B cell (primary cell): ENCODE measurements at regions not wholly inside any gene's neighbourhood (a gene's known extent, or its start where the extent isn't known, plus 50 kb on each side); places are given as distances from the start of the nearest gene placed in this dataset.

Experiments
- ATAC-seq: fragments of 200-7000 bp; cut with Tn5 transposase; one replicate; pipeline ENCODE4 v1.10.0; 2021; ENCODE audit warnings: low read depth, mild to moderate bottlenecking, moderate number of reproducible peaks, moderate library complexity
- CTCF ChIA-PET: fragments of 350-600 bp; sonication (Branson Sonifier 250); formaldehyde crosslinking; loops from one replicate; lab custom pipeline; 2021; ENCODE audit warnings: antibody characterized with exemption, inconsistent platforms; lab: Charles Lee
- POLR2A ChIA-PET: fragments of 350-600 bp; sonication (Branson Sonifier 250); formaldehyde crosslinking; loops from one replicate; lab custom pipeline; 2021; ENCODE audit warnings: antibody characterized with exemption; lab: Charles Lee
- DNase-seq: peaks from one replicate; pipeline ENCODE4 v3.0.0; 2013
- H2AFZ ChIP-seq: 2 replicates; pipeline ENCODE4 v1.6.1; 2012; ENCODE audit warnings: mild to moderate bottlenecking, low read depth, low read length; ENCODE audit not compliant: insufficient read depth, poor library complexity, severe bottlenecking
- H3K27ac ChIP-seq, 2 donors: 1 replicate in 1 of 2; 2 replicates in 1 of 2; pipeline ENCODE4 v1.5.1; 2012 to 2013; ENCODE audit warnings: low read length in 2 of 2, mild to moderate bottlenecking in 2 of 2, moderate library complexity in 1 of 2
- H3K27me3 ChIP-seq, 4 experiments: fragments of 200-600 bp in 1 of 4; sonication (generic) in 1 of 4; replicated peaks in 1 of 4; 1 replicate in 2 of 4; 2 replicates in 2 of 4; pipeline versions ENCODE4 v1.6.1 to v1.7.0; 2013 to 2016; ENCODE audit warnings: low read length in 3 of 4, mild to moderate bottlenecking in 2 of 4, mixed read lengths in 1 of 4, moderate library complexity in 1 of 4; ENCODE audit not compliant: insufficient read depth in 4 of 4, control insufficient read depth in 3 of 4; ENCODE audit errors: control extremely low read depth in 1 of 4
- H3K36me3 ChIP-seq, 2 experiments: replicated peaks in 1 of 2; 1 replicate in 1 of 2; 2 replicates in 1 of 2; pipeline versions ENCODE4 v1.6.1 to v1.7.1; 2013; ENCODE audit warnings: low read length in 1 of 2; ENCODE audit not compliant: insufficient read depth in 2 of 2, control insufficient read depth in 1 of 2; ENCODE audit errors: control extremely low read depth in 1 of 2, extremely low read depth in 1 of 2
- H3K4me1 ChIP-seq, 2 donors: fragments of 200-600 bp in 1 of 2; sonication (generic) in 1 of 2; 1 replicate in 1 of 2; 2 replicates in 1 of 2; pipeline versions ENCODE4 v1.5.1 to v1.6.1; 2013 to 2017; ENCODE audit warnings: low read length in 2 of 2; ENCODE audit not compliant: control insufficient read depth in 2 of 2, insufficient read depth in 2 of 2
- H3K4me2 ChIP-seq: replicated peaks from 2 replicates; pipeline ENCODE3; 2012; ENCODE audit warnings: mild to moderate bottlenecking, low read depth, low read length; ENCODE audit not compliant: poor library complexity, severe bottlenecking
- H3K4me3 ChIP-seq, 5 experiments: fragments of 200-600 bp in 1 of 5; sonication (generic) in 1 of 5; 1 replicate in 3 of 5; 2 replicates in 2 of 5; pipeline versions ENCODE4 v1.5.1 to v1.7.0; 2011 to 2016; ENCODE audit warnings: low read length in 4 of 5, mild to moderate bottlenecking in 4 of 5, low read depth in 2 of 5, control low read depth in 1 of 5, moderate library complexity in 1 of 5; ENCODE audit not compliant: insufficient read depth in 1 of 5; ENCODE audit errors: control extremely low read depth in 1 of 5, extremely low read depth in 1 of 5
- H3K79me2 ChIP-seq: fragments of 200-600 bp; sonication (generic); one replicate; pipeline ENCODE4 v1.6.0; 2016; ENCODE audit warnings: low read length; ENCODE audit not compliant: control insufficient read depth, insufficient read depth
- H3K9ac ChIP-seq: fragments of 200-600 bp; sonication (generic); 2 replicates; pipeline ENCODE4 v1.6.1; 2017; ENCODE audit warnings: mild to moderate bottlenecking, low read length, moderate library complexity
- H3K9me3 ChIP-seq, 3 donors: one replicate each; pipeline versions ENCODE4 v1.6.1 to v1.7.1; 2013; ENCODE audit warnings: low read length in 2 of 3; ENCODE audit not compliant: control insufficient read depth in 2 of 3, insufficient read depth in 1 of 3; ENCODE audit errors: control extremely low read depth in 1 of 3
- H4K20me1 ChIP-seq: 2 replicates; pipeline ENCODE4 v1.6.0; 2012; ENCODE audit warnings: mild to moderate bottlenecking, low read length; ENCODE audit not compliant: insufficient read depth, control insufficient read depth, poor library complexity, severe bottlenecking
- H3K27ac Mint-ChIP-seq: one replicate; pipeline ENCODE4 v1.8.0; 2021; ENCODE audit warnings: mixed read lengths
- H3K27me3 Mint-ChIP-seq: one replicate; pipeline ENCODE4 v1.8.0; 2021; ENCODE audit warnings: mixed read lengths
- H3K4me1 Mint-ChIP-seq: one replicate; pipeline ENCODE4 v1.8.0; 2021; ENCODE audit warnings: mixed read lengths
- H3K4me3 Mint-ChIP-seq: one replicate; pipeline ENCODE4 v1.8.0; 2021; ENCODE audit warnings: mixed read lengths
- H3K9me3 Mint-ChIP-seq: one replicate; pipeline ENCODE4 v1.8.0; 2022; ENCODE audit warnings: mixed read lengths; ENCODE audit not compliant: insufficient read depth
- EZH2 ChIP-seq: IDR thresholded peaks from 2 replicates; pipeline ENCODE4 v1.6.1; 2012; ENCODE audit warnings: borderline replicate concordance, low read depth, mild to moderate bottlenecking, moderate library complexity, low read length; ENCODE audit not compliant: insufficient read depth, poor library complexity, severe bottlenecking
- WGBS: methylation state at CpG from one replicate; pipeline ENCODE4 v1.1.5; 2013; ENCODE audit warnings: missing lambda C conversion rate; ENCODE audit not compliant: insufficient coverage; 5-methylcytosine and 5-hydroxymethylcytosine counted together
- intact Hi-C: fragments of 100-400 bp; cut with micrococcal nuclease; formaldehyde crosslinking; loops from one replicate; pipeline ENCODE4 v1.10.0; 2022
- TF ChIP-seq, protein P1 (sequence below): fragments of 200-600 bp; IDR thresholded peaks from one replicate; pipeline ENCODE4 v1.8.0; 2022; ENCODE audit warnings: antibody characterized with exemption, mild to moderate bottlenecking

DNA sequence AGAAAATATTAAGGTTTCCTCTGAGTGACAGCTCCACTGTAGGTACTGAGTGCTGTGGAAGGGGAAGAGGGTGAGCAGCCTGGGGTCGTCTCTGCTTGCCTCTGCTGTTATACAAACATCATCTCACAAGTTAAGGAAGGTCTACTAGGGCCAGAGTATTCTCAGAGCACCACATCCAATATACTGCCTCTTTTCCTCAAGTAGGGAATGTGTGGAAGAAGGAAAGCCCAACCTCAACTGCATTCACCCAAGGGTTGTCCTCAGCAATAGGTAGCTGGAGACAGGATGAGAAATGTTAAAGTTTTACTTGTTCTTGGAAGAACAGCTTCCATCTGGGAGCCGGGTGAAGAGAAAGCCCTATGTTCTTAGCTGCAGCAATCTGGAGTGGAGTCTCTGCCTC lies 1062.3 kb upstream of the CDH10 start:
- intact Hi-C loops, result no loop called here
- Histone ChIP-seq H3K27me3 (no peaks in the 10 kb centered on the region), H3K36me3 (no peaks in the 10 kb centered on the region), H2AFZ (no peak overlapping the region), H3K9me3 (no peaks in the 10 kb centered on the region), H3K79me2 (no peaks in the 10 kb centered on the region), H3K27ac (no peak overlapping the region), H3K4me3 (no peak overlapping the region), H4K20me1 (no peaks in the 10 kb centered on the region), H3K4me1 (no peaks in the 10 kb centered on the region), H3K9ac (no peak overlapping the region), H3K4me2 (no peak overlapping the region)
- ATAC-seq (no peak), DNase-seq (no peak)
- TF ChIP-seq, protein P1, sequence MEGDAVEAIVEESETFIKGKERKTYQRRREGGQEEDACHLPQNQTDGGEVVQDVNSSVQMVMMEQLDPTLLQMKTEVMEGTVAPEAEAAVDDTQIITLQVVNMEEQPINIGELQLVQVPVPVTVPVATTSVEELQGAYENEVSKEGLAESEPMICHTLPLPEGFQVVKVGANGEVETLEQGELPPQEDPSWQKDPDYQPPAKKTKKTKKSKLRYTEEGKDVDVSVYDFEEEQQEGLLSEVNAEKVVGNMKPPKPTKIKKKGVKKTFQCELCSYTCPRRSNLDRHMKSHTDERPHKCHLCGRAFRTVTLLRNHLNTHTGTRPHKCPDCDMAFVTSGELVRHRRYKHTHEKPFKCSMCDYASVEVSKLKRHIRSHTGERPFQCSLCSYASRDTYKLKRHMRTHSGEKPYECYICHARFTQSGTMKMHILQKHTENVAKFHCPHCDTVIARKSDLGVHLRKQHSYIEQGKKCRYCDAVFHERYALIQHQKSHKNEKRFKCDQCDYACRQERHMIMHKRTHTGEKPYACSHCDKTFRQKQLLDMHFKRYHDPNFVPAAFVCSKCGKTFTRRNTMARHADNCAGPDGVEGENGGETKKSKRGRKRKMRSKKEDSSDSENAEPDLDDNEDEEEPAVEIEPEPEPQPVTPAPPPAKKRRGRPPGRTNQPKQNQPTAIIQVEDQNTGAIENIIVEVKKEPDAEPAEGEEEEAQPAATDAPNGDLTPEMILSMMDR, result no peak
- no peak for TF ChIP-seq EZH2
- WGBS, result no CpG with 5 or more reads among the region's 2 CpGs
- no peak overlapping the region for H3K4me3 Mint-ChIP-seq
- no peaks in the 10 kb centered on the region for H3K9me3 Mint-ChIP-seq
- POLR2A ChIA-PET, result no interaction called here
- no peak overlapping the region for H3K27ac Mint-ChIP-seq
- no peaks in the 10 kb centered on the region for H3K27me3 Mint-ChIP-seq
- CTCF ChIA-PET, result interaction anchor here (0.7 kb wide), 1 partner anchor 10 kb away, joined by 3 read pairs; no protein-coding TSS in a partner anchor
- no peaks in the 10 kb centered on the region for H3K4me1 Mint-ChIP-seq

DNA sequence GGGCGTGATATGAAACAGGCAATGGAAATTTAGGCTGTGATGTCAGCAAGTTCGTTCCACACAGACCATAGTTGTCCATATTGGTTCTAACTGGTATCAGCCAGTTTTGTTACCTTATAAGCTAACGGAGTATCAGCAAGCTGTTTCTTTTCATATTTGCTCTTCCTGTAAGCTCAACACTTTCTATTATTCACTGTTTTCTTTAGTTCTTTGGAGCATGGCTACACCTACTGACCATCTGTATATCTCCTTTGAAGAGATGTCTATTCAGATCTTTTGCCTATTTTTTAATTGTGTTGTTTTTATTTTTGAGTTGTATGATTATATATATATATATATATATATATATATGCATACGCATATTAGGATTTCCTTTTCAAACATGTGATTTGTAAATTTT lies 1057.2 kb upstream of the CDH10 start:
- Mint-ChIP-seq H3K4me3 (no peak overlapping the region), H3K27me3 (no peaks in the 10 kb centered on the region), H3K4me1 (no peaks in the 10 kb centered on the region), H3K27ac (no peak overlapping the region), H3K9me3 (no peaks in the 10 kb centered on the region)
- Histone ChIP-seq H2AFZ (no peak overlapping the region), H3K27me3 (no peaks in the 10 kb centered on the region), H3K27ac (no peak overlapping the region), H3K9ac (no peak overlapping the region), H3K9me3 (no peaks in the 10 kb centered on the region), H3K4me1 (no peaks in the 10 kb centered on the region), H3K4me2 (no peak overlapping the region), H3K79me2 (no peaks in the 10 kb centered on the region), H3K4me3 (no peak overlapping the region), H4K20me1 (no peaks in the 10 kb centered on the region), H3K36me3 (no peaks in the 10 kb centered on the region)
- intact Hi-C loops, result no loop called here
- 86% methylated on average over 1 of the region's 4 CpGs for WGBS
- ChIA-PET POLR2A (no interaction called here), CTCF (no interaction called here)
- DNase-seq, result no peak
- no peak for ATAC-seq
- TF ChIP-seq, protein P1, result no peak
- TF ChIP-seq EZH2, result no peak
